Progenitor cell of endocrine pancreas (in vitro differentiated cells): ENCODE measurements at regions not wholly inside any gene's neighbourhood (a gene's known extent, or its start where the extent isn't known, plus 50 kb on each side); places are given as distances from the start of the nearest gene placed in this dataset.
A peak's percentile ranks its signal among the peaks of the same experiment; 100 is the strongest.

Experiments used
- DNase-seq: peaks from one replicate; pipeline ENCODE4 v3.0.0; 2021; ENCODE audit warnings: low spot score; ENCODE audit not compliant: unreplicated experiment
- H3K27ac Mint-ChIP-seq: 2 replicates; pipeline ENCODE4 v1.8.0; 2021; ENCODE audit warnings: mild to moderate bottlenecking, moderate library complexity, mixed read lengths
- H3K27me3 Mint-ChIP-seq: 2 replicates; pipeline ENCODE4 v1.8.0; 2021; ENCODE audit warnings: mixed read lengths
- H3K36me3 Mint-ChIP-seq: 2 replicates; pipeline ENCODE4 v1.8.0; 2022; ENCODE audit warnings: mixed read lengths; ENCODE audit not compliant: insufficient read depth
- H3K4me1 Mint-ChIP-seq: 2 replicates; pipeline ENCODE4 v1.8.0; 2021; ENCODE audit warnings: low read depth, mixed read lengths
- H3K4me3 Mint-ChIP-seq: 2 replicates; pipeline ENCODE4 v1.8.0; 2021; ENCODE audit warnings: low read depth, mild to moderate bottlenecking, moderate library complexity, mixed read lengths
- H3K9me3 Mint-ChIP-seq: 2 replicates; pipeline ENCODE4 v1.8.0; 2021; ENCODE audit warnings: low read depth, mixed read lengths
- CTCF ChIP-seq: fragments of 200-600 bp; sonication (generic); IDR thresholded peaks from one replicate; pipeline ENCODE4 v1.5.0; 2021; ENCODE audit warnings: antibody characterized with exemption, mild to moderate bottlenecking; ENCODE audit not compliant: unreplicated experiment

GRCh38 chr13:50693727-50694126, 149.8 kb downstream of the DLEU7 start:
- Mint-ChIP-seq H3K27ac (peak overlapping the region; percentile 21), H3K27me3 (no peaks in the 10 kb centered on the region), H3K4me1 (peaks cover 32% of the 10 kb centered on the region), H3K9me3 (no peaks in the 10 kb centered on the region), H3K4me3 (no peak overlapping the region), H3K36me3 (no peaks in the 10 kb centered on the region)
- no peak for DNase-seq
- TF ChIP-seq CTCF: no peak

DNA sequence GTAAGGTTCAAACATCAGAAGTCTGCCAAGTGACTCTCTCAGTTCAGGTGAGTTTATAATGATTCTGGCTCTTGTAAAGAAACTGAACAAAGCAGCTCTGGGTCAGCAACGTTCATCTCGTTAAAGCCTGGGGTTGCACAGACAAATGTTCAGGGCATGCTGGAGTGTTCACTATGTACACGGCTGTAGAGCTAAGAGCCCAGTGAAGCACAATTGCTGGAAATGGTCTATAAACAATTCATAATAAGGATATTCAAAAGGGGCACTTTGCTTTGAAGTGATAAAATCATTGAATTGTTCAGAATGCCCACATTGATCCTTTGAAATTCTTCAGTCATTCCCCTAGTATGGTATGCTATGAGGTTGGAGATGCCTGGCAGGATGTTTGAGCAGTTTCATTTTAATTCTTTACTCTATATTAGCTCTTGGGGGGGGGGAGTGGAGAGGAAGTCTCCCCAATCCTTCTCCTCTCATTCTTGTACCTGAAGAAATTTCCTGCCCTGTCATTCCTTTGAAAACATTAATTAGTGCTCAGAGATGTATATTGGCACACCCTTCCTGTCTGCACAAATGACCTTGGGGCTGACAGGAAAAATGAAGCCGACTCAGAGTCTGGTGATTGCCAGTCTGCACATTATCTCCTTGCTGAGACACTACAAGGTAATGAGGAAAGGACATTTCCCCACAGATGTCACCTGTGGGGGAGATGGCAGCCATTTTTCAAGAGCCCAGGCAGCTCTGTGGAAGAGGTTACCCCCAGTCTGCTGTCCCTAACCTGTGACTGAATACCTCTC, 145.5 kb downstream of the DLEU7 start:
- Mint-ChIP-seq H3K27ac (no peak overlapping the region), H3K27me3 (no peaks in the 10 kb centered on the region), H3K4me3 (no peak overlapping the region), H3K4me1 (peaks cover 34% of the 10 kb centered on the region), H3K9me3 (no peaks in the 10 kb centered on the region), H3K36me3 (no peaks in the 10 kb centered on the region)
- DNase-seq: no peak
- TF ChIP-seq CTCF: no peak

- no peak for TF ChIP-seq CTCF
- DNase-seq: no peak
Observed at GRCh38 chr13:50699874-50700663, 143.4 kb downstream of the DLEU7 start.

GRCh38 chr13:50700664-50701305, 142.7 kb downstream of the DLEU7 start:
- peaks cover 22% of the 10 kb centered on the region for H3K4me1 Mint-ChIP-seq

More at GRCh38 chr13:50699874-50700663, 143.4 kb downstream of the DLEU7 start:
- Mint-ChIP-seq H3K4me3 (no peak overlapping the region), H3K9me3 (no peaks in the 10 kb centered on the region), H3K27ac (peak overlapping the region; percentile 56), H3K27me3 (no peaks in the 10 kb centered on the region), H3K4me1 (peaks cover 22% of the 10 kb centered on the region), H3K36me3 (no peaks in the 10 kb centered on the region)

More at GRCh38 chr13:50700664-50701305, 142.7 kb downstream of the DLEU7 start:
- H3K36me3 Mint-ChIP-seq: no peaks in the 10 kb centered on the region
- peak overlapping the region; percentile 56 for H3K27ac Mint-ChIP-seq
- no peak overlapping the region for H3K4me3 Mint-ChIP-seq
- no peaks in the 10 kb centered on the region for H3K9me3 Mint-ChIP-seq
- DNase-seq: no peak
- TF ChIP-seq CTCF: no peak
- no peaks in the 10 kb centered on the region for H3K27me3 Mint-ChIP-seq
